Nucleus accumbens (tissue), 56 donors: ENCODE measurements at regions not wholly inside any gene's neighbourhood (a gene's known extent, or its start where the extent isn't known, plus 50 kb on each side); places are given as distances from the start of the nearest gene placed in this dataset.
A peak's percentile ranks its signal among the peaks of the same experiment; 100 is the strongest.

Experiments used
- DNase-seq, 56 donors: peaks; one replicate each; lab custom pipeline; 2025; lab: John Stamatoyannopoulos, UW

DNA sequence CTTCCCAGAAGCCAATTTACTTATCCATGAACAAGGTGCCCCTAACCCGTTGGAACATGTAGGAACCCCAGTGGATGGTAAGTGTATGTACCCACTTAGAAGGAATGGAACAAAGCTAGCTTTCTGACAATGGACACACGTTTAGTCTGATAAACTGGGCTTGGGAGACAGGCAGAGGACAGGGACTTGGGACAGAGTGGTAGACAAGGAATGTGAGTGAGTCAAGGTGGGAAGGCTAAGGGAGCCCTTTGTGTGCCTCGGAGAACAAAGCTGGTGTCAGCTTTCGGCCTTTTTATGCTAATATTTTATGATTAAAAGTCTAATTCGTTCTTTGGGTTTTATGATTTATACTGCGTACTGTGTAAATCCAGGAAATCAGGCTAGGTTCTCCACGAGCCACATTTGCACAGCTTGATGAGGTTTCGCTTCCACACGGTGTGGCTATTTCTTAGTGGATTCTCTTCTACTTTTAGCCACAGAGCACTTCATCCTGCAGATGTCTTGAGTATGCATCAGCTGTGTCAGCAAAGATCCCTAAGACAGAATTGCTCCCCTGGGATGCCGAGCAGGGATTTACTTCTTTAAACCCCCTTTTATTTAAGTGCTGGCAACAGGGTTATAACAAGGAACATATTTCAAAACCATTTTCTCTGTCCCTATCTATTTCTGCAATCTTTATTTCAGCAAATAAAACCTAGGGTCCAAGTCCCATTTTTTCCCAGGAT is 258.5 kb downstream of the DLEU7 start:
- no peak for DNase-seq

DNA sequence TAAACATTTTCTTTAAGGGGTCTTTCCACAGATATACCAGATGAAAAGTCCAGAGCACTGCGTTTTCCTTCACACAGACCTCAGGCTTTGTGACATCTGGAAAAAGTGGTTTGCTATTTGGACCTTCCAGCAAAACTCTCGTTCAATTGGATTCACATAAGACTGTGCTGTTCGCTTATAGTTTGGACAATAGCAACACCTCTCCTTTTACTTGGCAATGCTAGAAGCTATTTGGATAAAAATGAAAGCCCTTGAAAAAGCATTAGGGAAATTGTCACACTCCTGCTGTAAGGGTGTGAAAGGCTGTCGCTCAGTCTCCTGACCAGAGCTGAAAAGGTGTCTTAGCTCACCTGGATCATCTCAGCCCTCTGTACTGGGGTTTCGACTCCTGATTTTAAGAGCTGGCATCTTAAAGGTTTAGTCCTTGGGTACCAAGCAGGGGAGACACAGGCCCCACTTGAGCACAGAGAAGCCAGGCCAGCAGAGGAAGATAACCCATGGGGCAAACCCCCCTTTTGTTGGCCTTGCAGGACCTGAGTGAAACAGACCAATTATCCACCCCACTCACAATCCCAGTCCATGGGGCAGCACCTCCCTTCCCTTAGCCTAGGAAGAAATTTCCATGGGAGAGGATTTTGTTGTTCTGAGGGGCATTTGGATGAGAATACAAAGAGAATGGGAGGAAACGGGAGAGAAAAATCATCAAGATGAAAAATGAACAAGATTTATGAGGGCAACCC is 257.6 kb downstream of the DLEU7 start:
- no peak for DNase-seq

DNA sequence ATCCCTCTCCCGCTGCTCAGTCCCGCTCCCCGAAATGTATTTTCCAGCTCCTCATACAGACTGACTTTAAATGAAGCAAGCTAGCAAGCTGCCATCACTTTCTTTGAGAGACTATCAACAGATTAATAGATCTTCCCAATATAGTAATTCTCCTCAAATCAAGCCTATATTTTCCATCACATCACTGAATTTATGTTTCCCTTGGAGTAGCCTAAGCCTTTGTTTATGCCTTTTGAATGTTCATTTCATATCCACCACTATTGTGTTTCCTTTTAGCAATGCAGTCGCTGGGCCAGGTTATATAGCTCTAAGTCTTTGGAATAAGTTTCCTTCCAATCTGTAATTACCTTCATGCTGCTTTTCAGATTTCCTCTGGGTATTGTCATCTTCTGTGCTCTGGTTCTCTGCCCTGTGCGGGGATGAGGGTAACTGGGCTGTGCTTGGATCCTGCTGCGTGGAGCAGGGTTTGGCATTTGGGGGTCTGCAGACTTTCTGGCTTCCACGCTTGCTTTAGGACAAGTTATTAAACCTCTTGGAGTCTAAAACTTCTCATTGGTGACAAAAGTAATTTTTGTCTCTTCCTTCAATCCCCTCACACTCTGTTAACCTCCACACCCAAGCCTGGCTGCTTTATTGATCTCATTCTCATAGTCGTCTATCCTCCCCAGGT is 256.9 kb downstream of the DLEU7 start:
- no peak for DNase-seq

DNA sequence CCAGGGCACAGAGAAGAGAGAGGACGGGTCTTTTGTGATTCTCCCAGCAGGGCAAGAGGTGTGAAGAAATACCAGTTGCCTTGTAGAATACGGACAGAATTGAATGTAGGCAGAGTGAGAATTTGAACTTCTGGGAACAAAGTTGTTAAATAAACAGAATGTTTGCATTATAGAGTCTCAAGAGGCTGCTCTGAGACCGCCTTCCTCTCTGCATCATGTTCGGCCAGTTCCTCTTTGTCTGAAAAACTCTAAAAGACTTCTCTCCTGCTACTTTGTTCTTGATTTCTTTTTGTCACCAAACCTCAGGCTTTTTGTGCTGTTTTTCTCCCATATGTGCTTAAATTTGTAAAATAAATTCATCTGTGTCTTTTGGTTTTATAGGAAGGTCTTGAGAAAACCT is 256.4 kb downstream of the DLEU7 start:
- DNase-seq = no peak

DNA sequence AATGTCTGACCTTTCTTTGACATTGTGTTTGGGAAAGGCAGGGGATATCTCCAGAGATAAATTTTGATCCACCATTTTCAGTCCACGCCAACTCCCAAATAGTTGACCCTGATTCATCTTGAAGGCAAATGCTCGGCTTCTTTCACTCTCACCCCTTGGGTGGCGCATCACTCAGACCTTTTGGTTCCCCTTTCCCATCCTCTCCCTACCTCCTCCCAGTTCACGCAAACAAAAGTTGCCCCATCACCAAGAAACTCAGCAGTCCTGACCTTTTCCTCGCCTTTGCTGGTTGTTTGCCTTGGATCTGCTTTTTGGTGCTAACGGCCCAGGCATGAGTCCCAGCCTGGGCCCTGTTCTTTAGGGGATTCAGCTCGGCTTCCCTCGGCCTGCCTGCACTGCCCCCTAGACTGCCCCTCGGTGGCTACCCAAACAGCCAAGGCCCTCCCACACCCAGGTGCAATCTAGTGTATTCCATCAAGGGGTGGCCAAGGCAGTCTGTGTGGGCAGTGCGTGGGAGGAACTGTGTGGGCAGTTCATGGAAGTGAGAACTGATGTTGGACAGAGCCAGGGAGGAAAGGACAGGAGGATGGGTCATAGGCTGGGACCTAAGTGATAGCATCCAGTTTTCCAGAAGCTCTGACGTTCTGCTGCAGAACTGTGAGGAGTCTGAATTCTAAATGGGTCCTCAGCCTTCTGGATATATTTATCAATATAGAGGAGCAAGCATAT is 255.7 kb downstream of the DLEU7 start:
- no peak for DNase-seq

DNA sequence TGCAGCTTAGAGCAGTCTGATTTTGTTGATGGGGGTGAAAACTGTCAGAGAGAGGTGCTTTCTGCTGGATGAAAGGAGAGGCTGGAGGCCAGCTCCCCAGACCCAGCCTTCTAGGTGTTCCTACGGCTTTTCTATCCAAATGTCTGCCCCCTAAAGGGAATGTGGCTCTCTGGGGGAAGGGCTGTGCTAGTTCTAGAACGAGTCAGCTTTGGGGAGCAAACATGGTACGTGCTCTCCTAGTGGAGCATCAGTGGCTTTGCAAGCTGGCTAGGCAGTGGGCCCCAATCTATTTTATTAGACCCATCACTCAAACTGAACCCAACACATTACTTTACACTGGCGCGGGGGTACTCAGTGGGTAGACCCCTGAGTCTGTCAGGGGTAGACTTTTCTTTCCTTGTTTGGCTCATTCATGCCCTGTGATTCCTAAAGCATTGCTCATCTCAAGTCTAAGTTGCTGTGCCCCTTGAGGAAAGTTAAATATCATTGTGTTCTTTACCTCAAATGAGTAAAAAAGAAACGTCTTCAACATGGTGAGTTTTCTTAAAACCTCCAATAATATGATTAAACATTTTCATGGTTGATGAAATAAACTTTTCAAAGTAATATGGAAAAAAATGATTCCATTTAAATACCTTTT is 254.9 kb downstream of the DLEU7 start:
- no peak for DNase-seq

DNA sequence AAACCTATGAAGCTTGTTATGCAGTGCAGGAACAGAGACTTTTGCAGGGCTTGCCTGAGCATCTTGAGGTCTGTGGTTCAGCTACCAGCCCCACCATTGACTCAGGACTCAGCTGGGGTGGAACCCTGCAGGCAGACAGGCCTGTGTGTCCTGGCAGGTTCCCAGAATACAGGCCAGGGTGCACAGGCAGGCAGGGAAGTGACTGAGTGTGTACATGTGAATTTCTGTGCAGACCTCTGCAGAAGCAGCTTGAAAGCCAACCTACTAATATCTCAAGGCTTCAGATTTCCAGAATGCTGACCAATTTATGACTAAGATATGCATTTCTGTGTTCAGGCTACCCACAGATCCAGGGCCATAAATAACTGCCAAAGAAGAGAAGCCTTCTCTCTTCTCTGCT is 254.4 kb downstream of the DLEU7 start:
- DNase-seq = no peak

DNA sequence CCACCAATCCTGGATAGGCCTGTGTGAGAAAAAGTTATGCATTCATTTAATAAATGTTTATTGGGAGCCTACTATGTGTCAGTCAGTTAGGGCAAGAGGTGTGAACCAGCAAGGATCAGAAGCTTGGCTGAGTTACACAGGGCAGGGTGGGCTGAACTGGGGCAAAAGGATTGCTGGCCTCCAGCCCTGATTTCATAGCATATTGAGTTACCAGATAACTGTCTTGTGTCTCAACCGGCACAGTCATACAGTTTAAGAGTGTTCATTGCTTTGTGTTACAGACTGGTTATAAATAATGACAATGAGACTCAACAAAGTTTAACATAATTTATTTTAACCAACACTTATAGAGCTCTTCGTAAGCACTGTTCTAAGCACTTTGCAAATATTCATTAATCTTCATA is 253.8 kb downstream of the DLEU7 start:
- DNase-seq = no peak

DNA sequence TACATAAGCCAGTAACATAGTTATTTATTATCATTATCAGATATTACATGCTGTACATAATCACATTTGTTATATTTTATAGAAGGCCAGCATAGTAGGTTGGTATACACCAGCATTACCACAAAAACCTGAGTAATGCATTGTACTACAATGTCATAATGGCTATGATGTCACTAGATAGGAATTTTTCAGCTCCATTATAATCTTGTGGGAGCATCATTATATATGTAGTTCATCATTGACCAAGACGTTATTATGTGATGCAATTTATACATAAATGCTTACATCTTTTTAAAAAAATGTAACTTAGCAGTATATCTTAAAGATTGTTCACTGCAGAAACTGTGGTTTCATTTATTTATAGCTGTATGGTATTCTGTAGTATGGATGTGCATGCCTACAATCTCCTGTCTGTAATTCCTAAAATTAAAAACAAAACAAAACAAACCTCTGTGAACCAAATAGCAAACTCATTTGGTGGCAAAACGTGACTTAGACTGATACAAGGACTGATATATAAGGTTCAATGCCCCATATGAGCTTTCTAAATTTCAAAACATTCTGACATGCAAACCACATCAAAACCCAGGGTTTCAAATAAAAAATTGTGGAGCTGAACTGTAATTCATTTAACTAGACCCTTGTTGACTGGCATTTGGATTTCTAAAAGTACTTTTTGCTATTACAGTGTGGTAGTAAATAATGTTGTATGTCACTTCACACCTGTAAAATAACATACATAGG is 250.9 kb downstream of the DLEU7 start:
- no peak for DNase-seq

DNA sequence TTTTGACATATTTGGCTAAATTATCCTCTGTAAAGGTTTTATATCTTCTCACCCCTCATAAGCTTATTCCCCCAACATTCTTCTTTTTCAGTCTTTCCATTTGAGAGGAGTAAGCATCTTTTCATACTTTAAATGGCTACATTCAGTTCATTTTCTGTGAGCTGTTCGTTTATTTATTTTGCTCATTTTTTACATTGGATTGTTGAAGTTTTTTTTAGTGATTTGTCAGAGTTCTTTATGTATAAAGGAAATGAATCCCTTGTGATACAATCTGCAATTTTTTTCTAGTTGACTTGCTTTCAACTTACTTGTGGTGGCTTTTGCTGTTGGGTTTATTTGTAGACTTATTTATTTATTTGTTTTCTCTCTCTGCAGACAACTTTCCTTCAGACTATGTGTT is 250.3 kb downstream of the DLEU7 start:
- no peak for DNase-seq

DNA sequence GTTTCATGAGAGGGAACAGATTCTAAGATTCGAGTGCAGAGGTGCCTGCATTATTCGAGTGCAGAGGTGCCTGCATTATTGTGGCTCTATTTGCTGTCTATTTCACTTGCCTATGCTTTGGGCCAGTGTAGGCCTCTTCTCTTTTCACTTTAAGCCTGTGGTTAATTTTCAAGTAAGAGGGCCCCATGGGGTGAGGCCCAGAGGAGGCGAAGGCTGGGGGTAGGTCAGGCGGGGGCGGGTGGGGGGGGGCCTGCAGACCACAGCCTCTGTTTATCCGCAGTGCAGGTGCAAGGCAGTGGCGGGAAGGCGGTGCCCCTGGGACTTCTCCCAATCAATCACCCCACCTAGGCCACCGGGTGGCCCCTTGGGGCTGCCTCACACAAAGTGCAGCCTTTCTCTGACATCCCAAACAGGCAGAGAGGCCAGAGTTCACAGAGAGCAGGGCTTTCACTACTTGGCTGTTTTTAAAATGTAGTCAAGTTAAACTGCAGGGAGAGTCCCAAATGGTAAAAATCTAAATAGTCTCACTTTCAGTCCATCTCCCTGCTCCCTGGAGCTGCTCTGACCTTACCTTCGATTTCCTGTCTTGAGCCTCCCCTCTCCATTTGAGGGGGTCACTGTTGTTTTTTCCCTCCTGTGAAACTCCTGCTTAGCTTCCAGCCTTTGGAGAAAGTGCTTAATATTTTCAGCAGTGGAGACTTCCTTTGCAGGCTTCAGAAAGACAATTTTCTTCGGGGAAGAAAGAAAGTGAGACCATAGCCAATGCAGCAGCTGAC is 249.0 kb downstream of the DLEU7 start:
- DNase-seq = peak in 2 of 56 donors; percentile 2 to 4

DNA sequence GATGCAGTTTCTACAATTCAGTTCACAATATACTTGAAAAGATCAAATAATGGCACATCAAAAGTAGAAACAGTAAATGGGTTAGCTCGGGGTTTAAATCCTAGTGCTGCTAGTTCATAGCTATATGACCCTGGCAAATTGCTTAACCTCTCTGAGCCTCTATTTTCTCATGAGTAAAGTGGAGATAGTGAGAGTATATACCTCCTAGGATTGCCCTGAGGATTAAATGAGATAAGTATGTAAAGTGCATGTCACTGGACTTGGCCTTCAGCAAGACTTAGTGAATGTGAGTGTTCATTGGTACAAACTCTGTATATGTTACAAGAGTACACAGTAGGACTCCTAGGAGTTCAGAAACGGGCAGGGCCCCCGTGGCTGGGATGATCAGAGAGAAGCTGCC is 248.3 kb downstream of the DLEU7 start:
- no peak for DNase-seq

DNA sequence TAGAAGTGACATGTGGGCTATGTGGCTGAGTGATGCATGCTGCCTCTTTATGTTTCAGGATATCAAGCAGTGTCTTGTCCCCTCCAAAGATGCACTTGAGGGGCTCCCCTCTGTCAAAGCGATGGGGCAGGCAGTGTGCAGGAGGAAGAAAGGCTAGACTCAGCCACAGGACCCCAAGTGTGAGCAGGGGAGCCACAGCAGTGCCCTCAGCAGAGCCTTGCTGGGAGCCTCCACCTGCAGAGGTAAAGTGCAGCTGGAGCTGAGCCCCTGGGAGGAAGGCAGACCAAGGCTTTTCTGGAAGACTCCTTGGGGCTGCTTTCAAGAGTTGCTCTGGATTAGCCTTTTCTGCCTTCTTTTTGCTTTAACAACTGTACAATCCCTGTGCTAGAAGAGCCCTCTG is 247.3 kb downstream of the DLEU7 start:
- DNase-seq = no peak

DNA sequence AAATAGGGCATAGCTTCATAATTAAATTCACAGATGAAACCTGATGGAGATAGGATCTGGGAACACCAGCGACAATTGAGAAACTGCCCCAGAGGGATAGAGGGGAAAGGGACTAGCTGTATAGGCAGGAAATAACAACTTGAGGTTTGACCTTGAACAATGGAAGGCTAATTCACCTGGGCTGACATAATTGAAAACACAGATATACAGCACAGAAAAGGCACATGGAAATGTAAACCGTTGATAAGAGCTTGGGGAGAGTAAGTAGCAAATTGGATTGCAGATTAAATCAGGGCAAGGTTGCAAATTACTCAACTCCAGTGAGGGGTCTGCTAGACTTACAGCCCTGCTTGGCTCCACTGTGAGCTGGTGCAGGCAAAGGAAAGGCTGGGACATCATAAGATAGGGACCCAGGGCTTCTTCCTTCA is 246.7 kb downstream of the DLEU7 start:
- no peak for DNase-seq

DNA sequence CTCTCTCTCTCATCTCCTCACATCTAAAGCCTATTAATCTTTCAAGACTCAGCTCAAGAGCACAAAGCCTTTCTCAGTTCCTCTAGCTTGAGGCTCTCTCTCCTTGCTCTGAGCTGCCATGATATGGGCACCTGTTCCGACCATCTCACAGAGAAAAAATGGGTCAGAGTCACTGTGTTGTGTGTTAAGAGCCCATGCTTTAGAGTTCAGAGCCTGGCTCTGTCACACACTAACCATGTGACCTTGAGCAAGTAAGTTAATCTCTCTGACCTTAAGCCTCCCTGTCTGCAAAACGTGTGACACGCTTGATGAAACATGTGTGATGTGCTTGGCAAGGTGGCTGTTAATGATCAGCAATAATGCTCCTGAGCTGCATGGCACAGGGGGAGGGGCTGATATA is 245.2 kb downstream of the DLEU7 start:
- no peak for DNase-seq

DNA sequence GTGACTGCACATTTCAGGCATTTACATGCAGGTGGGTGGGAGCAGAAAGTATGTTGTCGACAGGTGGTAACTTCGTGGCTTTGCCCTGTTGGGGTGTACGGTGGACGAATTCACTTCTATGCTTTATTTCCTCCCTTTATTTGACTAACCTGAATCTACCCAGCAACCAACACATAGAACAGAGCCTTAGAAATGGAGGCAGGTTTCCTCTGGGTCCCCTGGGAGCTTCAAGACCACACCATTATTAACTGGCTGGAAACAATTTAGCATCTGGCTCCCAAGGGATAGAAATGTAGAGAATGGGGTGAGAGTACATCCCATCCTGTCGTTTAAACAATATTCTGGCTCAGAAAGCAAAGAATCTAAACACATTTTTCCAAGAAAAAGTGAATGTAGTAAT is 244.4 kb downstream of the DLEU7 start:
- DNase-seq = no peak

DNA sequence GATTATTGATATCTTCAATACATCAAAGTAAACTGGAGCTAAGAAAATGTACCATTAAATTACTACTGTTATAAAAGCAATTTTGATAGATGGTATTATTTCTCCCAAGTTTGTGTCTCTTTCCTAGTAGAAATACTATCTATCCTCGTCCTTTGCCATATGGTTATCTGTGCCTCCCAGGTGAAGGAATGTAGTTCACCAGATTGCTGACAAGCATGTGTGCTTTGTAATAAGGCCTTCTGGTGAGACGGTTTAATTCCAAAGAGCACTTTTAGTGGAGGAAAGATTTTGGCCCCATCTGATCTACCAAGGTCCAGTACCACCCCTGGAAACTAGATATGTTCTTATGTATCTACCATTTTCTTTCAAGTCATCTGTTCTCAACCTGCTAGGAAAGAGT is 243.6 kb downstream of the DLEU7 start:
- DNase-seq = no peak

DNA sequence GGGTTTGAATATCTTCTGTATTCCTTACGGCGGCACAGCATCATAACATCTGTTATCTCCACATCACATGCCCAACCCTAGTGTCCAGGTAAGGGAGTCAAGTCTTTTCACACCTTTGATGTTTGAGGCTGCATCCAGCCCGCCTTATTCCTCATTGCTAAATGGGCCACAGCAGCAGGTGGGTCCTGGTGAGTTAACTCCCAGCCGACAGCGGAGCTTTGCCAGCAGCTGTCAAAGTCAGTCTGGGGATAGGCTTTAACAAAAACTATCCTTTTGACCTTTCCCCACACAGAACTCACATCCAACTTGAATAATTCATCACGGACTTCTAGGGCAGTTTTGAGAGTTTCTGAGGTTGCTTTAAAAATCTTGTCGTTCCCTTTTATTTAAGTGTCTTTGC is 235.1 kb downstream of the DLEU7 start:
- DNase-seq = no peak

DNA sequence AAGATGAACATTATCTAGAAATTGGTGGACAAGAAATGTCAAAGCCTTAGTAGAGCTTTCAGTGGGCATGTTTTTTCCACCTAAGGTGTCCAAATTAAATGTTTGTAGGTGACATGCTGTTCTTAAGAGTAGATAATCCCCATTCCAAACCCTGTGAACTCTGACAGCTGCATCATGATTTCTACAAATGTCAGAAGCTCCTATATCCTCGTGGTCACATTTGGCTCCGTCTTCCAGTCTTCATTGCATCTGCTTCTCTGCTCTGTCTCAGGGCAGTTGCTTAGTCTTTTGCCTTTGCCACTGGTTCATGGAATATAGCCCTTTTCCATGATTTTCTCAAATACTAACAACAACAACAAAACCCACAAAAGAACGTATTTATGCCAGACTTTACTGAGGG is 234.5 kb downstream of the DLEU7 start:
- DNase-seq = no peak
